ENCODE measurements at regions not wholly inside any gene's neighbourhood (a gene's known extent, or its start where the extent isn't known, plus 50 kb on each side); places are given as distances from the start of the nearest gene placed in this dataset.
A peak's percentile ranks its signal among the peaks of the same experiment; 100 is the strongest.

- DNase-seq = no peak
These were observed 216.6 kb downstream of the HNMT start for GRCh38 chr2:138180692-138181386.

- peak; percentile 62 for DNase-seq
These were observed 218.1 kb downstream of the HNMT start for GRCh38 chr2:138182250-138182936.

GRCh38 chr2:138182937-138183312, 218.7 kb downstream of the HNMT start:
- DNase-seq = no peak

GRCh38 chr2:138183705-138184104, 219.4 kb downstream of the HNMT start:
- DNase-seq = no peak

DNA sequence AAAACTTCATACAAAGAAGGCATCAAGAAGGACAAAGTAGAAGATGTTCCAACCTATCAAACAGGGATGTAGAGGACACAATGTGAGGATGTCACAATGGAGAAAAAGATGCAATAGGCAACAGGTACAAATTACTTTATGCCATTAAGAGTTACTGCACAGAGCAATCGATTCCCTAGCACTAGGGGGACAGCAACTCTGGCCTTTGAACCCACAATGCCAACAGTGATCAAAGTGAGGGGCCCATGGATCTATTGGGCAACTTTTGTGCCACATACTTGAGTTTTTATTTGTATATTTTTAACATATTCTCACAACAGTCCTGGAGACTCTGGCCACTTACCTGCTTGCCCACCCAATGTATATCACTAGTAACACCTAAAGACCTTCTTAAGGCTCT, 220.2 kb downstream of the HNMT start:
- DNase-seq = no peak

DNA sequence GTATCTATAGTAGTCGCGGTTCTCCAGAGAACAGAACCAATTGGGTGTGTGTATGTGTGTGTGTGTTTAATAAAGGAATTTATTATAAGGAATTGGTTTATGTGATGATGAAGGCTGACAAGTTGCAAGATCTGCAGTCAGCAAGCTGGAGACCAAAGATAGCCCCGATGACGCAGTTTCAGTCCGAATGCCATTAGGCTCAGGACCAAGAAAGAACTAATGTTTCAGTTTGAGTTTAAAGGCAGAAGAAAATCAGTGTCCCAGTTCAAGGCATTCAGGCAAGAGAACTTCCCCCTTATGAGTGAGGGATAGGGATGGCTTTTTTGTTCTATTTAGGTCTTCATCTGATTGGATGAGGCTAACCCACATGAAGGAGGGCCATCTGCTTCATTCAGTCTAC, 221.6 kb downstream of the HNMT start:
- DNase-seq = no peak

DNA sequence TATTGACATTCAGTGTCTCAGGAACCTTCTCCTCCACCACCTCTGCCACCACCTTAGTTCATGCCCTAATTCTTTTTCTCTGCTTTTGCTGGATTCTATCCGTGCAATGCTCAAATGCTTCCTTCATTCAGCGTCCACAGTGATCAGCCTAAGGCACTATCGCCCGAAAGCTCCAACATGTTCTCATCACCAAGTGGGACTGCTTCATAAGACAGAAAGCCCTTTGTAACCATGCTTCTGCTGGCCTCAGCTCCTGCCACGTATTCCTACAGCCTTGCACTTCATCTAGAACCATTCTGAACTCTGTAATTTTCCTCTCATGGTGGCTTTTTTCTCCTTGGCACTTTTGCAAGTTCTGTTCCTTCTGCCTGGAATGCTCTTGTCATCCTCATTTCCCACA, 222.9 kb downstream of the HNMT start:
- DNase-seq = no peak

DNA sequence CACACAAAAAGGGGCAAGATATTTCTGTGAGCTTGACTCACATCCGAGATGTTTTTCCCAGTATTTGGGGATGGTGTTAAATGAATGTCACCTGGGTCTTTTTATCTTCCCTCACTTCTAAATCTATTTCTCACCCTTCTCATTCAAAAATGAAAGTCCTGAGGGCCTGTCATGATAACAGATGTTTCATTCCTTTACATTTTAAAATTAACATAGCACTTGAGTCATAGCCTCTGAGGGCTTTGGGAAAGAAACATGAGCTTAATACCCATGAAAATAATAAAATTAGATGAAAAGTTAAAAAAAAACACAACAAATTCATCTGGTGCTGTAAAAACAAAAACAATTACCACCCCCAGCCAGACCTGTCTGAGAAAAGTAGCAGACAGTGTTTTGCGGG, 226.7 kb downstream of the HNMT start:
- DNase-seq = no peak

GRCh38 chr2:138193416-138194213, 229.3 kb downstream of the HNMT start:
- DNase-seq = no peak

- DNase-seq = no peak
These were observed 237.0 kb downstream of the HNMT start for GRCh38 chr2:138201286-138201685.

DNA sequence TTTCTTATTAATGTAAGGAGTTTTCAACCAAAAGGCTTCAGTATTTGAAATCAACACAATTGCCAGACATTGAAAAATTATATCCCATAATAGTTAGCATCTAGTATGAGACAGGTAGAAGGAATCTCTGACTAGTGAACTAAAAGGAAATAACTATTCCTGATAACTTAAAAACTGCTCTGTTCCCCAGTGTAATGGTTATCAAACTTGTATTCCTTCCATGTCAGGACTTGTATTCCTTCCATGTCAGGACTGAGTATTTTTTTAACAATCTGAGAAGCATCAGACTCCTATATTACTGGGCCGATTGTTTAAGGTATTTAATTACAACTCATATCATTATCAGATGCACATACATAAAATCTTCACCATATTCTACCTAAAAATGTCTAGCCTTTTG, 238.5 kb downstream of the HNMT start:
- no peak for DNase-seq

DNA sequence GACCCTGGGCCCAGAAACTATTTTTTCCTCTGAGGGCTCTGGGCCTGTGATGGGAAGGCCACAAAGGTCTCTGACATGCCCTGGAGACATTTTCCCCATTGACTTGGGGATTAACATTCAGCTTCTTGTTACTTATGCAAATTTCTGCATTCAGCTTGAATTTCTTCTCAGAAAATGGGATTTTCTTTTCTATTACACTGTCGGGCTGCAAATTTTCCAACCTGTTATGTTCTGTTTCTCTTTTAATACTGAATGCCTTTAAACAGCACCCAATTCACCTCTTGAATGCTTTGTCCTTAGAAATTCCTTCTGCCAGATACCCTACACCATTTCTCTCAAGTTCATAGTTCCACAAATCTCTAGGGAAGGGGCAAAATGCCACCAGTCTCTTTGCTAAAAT, 241.0 kb downstream of the HNMT start:
- no peak for DNase-seq

- DNase-seq = no peak
These were observed 243.0 kb downstream of the HNMT start for GRCh38 chr2:138207074-138207930.

DNA sequence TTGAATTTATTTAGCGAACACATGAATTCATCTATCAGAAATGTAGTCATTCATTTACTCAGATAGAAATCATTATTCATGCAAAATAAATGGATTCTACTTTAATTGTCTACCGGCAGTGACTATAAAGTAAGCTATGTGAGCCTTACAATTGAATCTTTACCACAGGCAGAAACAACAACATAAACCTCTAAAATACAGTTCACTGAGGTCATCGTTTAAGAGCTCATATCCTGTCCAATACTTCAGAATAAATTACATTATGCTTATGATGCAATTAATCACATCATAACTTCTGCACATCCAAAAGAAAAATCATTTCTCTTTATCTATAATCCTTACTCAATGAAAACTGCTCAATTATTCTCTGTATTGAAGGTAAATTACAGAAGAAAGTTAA, 244.7 kb downstream of the HNMT start:
- no peak for DNase-seq

DNA sequence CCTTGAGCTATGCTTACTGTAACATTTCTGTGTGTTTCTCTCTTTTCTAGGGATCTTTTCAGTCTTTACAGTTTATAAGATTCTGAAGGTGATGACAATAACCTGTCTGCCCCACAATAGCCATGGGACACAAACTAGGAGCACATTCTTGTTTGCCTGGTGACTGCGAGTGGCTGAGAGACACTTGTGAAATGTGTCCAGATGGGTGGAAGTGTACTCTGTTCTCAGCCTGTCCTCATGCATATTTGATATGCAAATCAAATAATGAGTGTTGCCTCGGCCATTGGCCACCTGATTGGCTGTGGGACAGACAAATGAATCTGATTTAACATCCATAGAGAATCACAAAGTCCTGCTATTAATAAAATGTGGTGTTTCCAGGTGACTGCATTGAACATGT, 246.2 kb downstream of the HNMT start:
- DNase-seq = no peak

GRCh38 chr2:138212434-138212833, 248.2 kb downstream of the HNMT start:
- no peak for DNase-seq

DNA sequence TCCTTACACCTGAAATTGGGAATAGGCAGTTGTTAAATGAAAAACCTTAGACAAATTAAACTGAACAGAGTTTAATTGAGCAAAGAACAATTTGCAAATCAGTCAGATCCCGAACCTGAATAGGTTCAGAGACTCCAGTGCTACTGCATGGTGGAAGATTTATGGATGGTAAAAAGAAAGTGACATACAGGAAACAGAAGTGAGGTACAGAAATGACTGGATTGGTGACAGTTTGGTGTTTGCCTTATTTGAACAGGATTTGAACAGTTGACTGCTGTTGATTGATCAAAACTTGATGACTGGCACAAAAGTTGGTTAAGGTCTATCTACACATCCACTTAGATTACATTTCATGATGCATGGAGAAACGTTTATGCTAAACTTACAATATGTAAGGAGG, 248.8 kb downstream of the HNMT start:
- no peak for DNase-seq

GRCh38 chr2:138213624-138214023, 249.4 kb downstream of the HNMT start:
- DNase-seq = no peak

GRCh38 chr2:138215958-138216357, 251.7 kb downstream of the HNMT start:
- DNase-seq = no peak

GRCh38 chr2:138217975-138218374, 253.7 kb downstream of the HNMT start:
- no peak for DNase-seq

- no peak for DNase-seq
These were observed 254.1 kb downstream of the HNMT start for GRCh38 chr2:138218397-138218796.

DNA sequence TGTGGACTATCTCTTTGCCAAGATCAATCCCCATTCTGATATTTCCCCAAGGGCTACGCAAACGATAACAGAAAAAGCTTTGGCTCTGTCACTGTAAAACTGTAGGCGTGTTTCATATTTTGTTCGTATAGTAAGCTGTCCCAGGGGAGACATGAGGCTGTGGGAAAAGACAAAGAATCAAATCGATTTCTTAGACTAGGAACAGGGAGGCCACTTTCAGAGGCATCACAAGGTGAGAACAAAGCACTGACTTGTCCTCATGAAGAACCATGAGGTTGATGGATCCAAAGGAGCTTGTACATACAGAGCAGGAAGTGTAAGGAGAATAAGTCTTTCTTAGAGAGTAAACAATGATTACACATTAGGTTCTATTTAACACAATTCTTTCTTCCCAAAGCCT, 255.7 kb downstream of the HNMT start:
- DNase-seq = no peak

GRCh38 chr2:138221358-138221757, 257.1 kb downstream of the HNMT start:
- DNase-seq = no peak
